Breast epithelium (tissue), 3 donors: ENCODE measurements at regions not wholly inside any gene's neighbourhood (a gene's known extent, or its start where the extent isn't known, plus 50 kb on each side); places are given as distances from the start of the nearest gene placed in this dataset.

Experiments used
- POLR2A ChIP-seq: fragments of 450-650 bp; IDR thresholded peaks from one replicate; pipeline ENCODE4 v1.6.1; 2016; ENCODE audit warnings: antibody characterized with exemption, mild to moderate bottlenecking, moderate library complexity
- POLR2AphosphoS5 ChIP-seq, 3 donors: sonication (generic); formaldehyde crosslinking; IDR thresholded peaks; one replicate each; pipeline ENCODE4 v1.6.1; 2017; ENCODE audit warnings: antibody characterized with exemption in 3 of 3
- TF ChIP-seq, protein P1 (sequence below), 3 donors: fragments of 450-650 bp; IDR thresholded peaks; one replicate each; pipeline ENCODE4 v1.5.1; 2016 to 2017; ENCODE audit warnings: antibody characterized with exemption in 3 of 3, mild to moderate bottlenecking in 3 of 3, moderate library complexity in 3 of 3

DNA sequence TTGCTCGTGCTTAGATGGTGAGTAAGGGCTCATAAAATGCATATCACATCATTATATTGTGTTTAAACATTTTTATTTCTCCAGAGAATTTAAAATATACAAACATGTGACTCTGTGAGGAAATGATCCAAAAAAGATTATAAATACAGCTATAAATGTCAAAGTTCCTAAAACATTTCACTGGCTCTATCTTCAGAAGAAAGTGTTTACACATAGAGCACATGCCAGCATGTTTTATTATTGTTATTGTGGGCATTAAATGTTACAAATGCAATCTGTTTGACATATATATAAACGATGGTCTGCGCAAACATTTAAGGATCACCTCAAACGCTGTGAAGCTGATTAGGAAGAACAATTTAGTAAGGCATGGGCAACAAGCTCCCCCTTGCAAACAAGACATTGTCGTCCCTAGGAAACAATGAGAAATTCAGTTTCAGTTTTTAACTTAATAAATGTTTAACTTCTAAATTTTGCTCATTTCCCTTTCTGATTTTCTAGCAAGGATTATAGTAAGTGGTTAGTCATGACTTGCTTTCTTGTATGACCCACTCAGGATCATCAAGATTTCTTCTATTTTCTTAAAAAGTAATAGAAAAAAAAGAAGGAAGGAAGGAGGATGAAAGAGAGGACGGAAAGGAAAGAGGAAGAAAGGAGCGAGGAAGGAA is 207.5 kb downstream of the SATB1 start:
- TF ChIP-seq, protein P1, sequence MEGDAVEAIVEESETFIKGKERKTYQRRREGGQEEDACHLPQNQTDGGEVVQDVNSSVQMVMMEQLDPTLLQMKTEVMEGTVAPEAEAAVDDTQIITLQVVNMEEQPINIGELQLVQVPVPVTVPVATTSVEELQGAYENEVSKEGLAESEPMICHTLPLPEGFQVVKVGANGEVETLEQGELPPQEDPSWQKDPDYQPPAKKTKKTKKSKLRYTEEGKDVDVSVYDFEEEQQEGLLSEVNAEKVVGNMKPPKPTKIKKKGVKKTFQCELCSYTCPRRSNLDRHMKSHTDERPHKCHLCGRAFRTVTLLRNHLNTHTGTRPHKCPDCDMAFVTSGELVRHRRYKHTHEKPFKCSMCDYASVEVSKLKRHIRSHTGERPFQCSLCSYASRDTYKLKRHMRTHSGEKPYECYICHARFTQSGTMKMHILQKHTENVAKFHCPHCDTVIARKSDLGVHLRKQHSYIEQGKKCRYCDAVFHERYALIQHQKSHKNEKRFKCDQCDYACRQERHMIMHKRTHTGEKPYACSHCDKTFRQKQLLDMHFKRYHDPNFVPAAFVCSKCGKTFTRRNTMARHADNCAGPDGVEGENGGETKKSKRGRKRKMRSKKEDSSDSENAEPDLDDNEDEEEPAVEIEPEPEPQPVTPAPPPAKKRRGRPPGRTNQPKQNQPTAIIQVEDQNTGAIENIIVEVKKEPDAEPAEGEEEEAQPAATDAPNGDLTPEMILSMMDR (IDR thresholded peaks at IDR 0.05) = no peak
- TF ChIP-seq POLR2A = no peak
- no peak for TF ChIP-seq POLR2AphosphoS5 (IDR thresholded peaks at IDR 0.05)
